GM19438 (cell line): ENCODE measurements at regions not wholly inside any gene's neighbourhood (a gene's known extent, or its start where the extent isn't known, plus 50 kb on each side); places are given as distances from the start of the nearest gene placed in this dataset.
"Not testable (repeated sequence)": the region's sequence is repeated elsewhere in the genome, so short reads cannot be mapped to it uniquely, and the experiment has no call there.

Experiments used
- ATAC-seq: cut with Tn5 transposase; IDR thresholded peaks from one replicate; pipeline ENCODE4 v1.9.1; 2021; ENCODE audit warnings: low read depth; ENCODE audit not compliant: unreplicated experiment

- peak; percentile 99 for ATAC-seq
These were observed 439.5 kb downstream of the CCER1 start for GRCh38 chr12:90515199-90516175.

- ATAC-seq = no peak
These were observed 440.7 kb downstream of the CCER1 start for GRCh38 chr12:90514325-90514724.

GRCh38 chr12:90512518-90512917 lies 442.5 kb downstream of the CCER1 start:
- no peak for ATAC-seq

- ATAC-seq = no peak
These were observed 444.0 kb downstream of the CCER1 start for GRCh38 chr12:90510948-90511347.

GRCh38 chr12:90504806-90505205 lies 450.2 kb downstream of the CCER1 start:
- ATAC-seq = no peak

GRCh38 chr12:90502070-90502469 lies 452.9 kb downstream of the CCER1 start:
- ATAC-seq = no peak

GRCh38 chr12:90501412-90501811 lies 453.6 kb downstream of the CCER1 start:
- ATAC-seq = no peak

- ATAC-seq = no peak
These were observed 455.2 kb downstream of the CCER1 start for GRCh38 chr12:90499795-90500194.

GRCh38 chr12:90497923-90498545 lies 456.9 kb downstream of the CCER1 start:
- ATAC-seq = no peak

GRCh38 chr12:90490355-90490754 lies 464.6 kb downstream of the CCER1 start:
- no peak for ATAC-seq

GRCh38 chr12:90489141-90489540 lies 465.8 kb downstream of the CCER1 start:
- no peak for ATAC-seq

GRCh38 chr12:90485560-90485959 lies 469.4 kb downstream of the CCER1 start:
- no peak for ATAC-seq

- no peak for ATAC-seq
These were observed 470.9 kb downstream of the CCER1 start for GRCh38 chr12:90484094-90484493.

- no peak for ATAC-seq
These were observed 473.2 kb downstream of the CCER1 start for GRCh38 chr12:90481748-90482147.

GRCh38 chr12:90479237-90479636 lies 475.7 kb downstream of the CCER1 start:
- no peak for ATAC-seq

GRCh38 chr12:90473831-90474230 lies 481.1 kb downstream of the CCER1 start:
- ATAC-seq = no peak

- no peak for ATAC-seq
These were observed 494.3 kb downstream of the CCER1 start for GRCh38 chr12:90460681-90461080.

- ATAC-seq = no peak
These were observed 498.7 kb downstream of the CCER1 start for GRCh38 chr12:90456248-90456647.

GRCh38 chr12:90455756-90456155 lies 499.2 kb downstream of the CCER1 start:
- ATAC-seq = no peak

GRCh38 chr12:90449611-90450010 lies 505.4 kb downstream of the CCER1 start:
- no peak for ATAC-seq

GRCh38 chr12:90443466-90443865 lies 511.5 kb downstream of the CCER1 start:
- ATAC-seq = not testable (repeated sequence)

GRCh38 chr12:90441431-90441830 lies 513.5 kb downstream of the CCER1 start:
- no peak for ATAC-seq
